ENCODE measurements at regions not wholly inside any gene's neighbourhood (a gene's known extent, or its start where the extent isn't known, plus 50 kb on each side); places are given as distances from the start of the nearest gene placed in this dataset.

- no peak for TF ChIP-seq CTCF (IDR thresholded peaks at IDR 0.05; ENCODE audit: insufficient read depth, low read length, poor library complexity, severe bottlenecking)
Measured at GRCh38 chr10:77695186-77695585, 57.6 kb upstream of the KCNMA1 start.

GRCh38 chr10:77692782-77693181, 55.2 kb upstream of the KCNMA1 start:
- TF ChIP-seq CTCF (IDR thresholded peaks at IDR 0.05; ENCODE audit: insufficient read depth, low read length, poor library complexity, severe bottlenecking), result no peak
- H3K4me3 ChIP-seq (ENCODE audit: low read depth, low read length), result no peak overlapping the region
- H3K36me3 ChIP-seq (ENCODE audit: control insufficient read depth, insufficient read depth, low read length), result no peaks in the 10 kb centered on the region
- DNase-seq (ENCODE audit: low read depth), result peak; percentile 28
- H3K27me3 ChIP-seq (ENCODE audit: control insufficient read depth, insufficient read depth, low read length), result peaks cover 8% of the 10 kb centered on the region

More at GRCh38 chr10:77695186-77695585, 57.6 kb upstream of the KCNMA1 start:
- no peak for DNase-seq (ENCODE audit: low read depth)
- Histone ChIP-seq H3K27me3 (ENCODE audit: control insufficient read depth, insufficient read depth, low read length) (peaks cover 3% of the 10 kb centered on the region), H3K36me3 (ENCODE audit: control insufficient read depth, insufficient read depth, low read length) (no peaks in the 10 kb centered on the region), H3K4me3 (ENCODE audit: low read depth, low read length) (no peak overlapping the region)

- no peak for TF ChIP-seq CTCF (IDR thresholded peaks at IDR 0.05; ENCODE audit: insufficient read depth, low read length, poor library complexity, severe bottlenecking)
- no peak for DNase-seq (ENCODE audit: low read depth)
- no peak overlapping the region for H3K4me3 ChIP-seq (ENCODE audit: low read depth, low read length)
- H3K36me3 ChIP-seq (ENCODE audit: control insufficient read depth, insufficient read depth, low read length), result no peaks in the 10 kb centered on the region
- H3K27me3 ChIP-seq (ENCODE audit: control insufficient read depth, insufficient read depth, low read length), result peaks cover 12% of the 10 kb centered on the region
Measured at GRCh38 chr10:77689339-77689738, 51.7 kb upstream of the KCNMA1 start.

DNA sequence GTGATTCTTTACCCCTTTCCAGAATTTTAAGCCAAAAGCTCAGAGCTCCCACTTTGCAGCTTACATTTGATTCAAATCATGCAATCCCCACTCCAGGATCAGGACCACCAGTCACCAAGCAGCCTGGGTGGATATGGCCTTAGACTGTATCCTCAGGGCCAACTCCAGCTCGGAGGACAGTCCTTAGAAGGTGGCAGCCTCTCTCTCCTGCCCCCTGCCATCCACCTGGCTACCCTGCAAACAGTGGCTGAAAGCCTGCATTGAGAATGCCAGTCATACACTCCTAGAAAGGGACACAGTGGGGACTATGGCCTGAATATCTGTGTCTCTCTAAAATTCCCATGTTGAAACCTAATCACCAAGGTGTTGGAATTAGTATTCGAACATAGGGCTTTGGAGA, 50.0 kb upstream of the KCNMA1 start:
- Histone ChIP-seq H3K27me3 (ENCODE audit: control insufficient read depth, insufficient read depth, low read length) (peaks cover 12% of the 10 kb centered on the region), H3K36me3 (ENCODE audit: control insufficient read depth, insufficient read depth, low read length) (no peaks in the 10 kb centered on the region), H3K4me3 (ENCODE audit: low read depth, low read length) (no peak overlapping the region)
- no peak for TF ChIP-seq CTCF (IDR thresholded peaks at IDR 0.05; ENCODE audit: insufficient read depth, low read length, poor library complexity, severe bottlenecking)
- DNase-seq (ENCODE audit: low read depth), result no peak
